ENCODE measurements at regions not wholly inside any gene's neighbourhood (a gene's known extent, or its start where the extent isn't known, plus 50 kb on each side); places are given as distances from the start of the nearest gene placed in this dataset.

- TF ChIP-seq ATF2 (IDR thresholded peaks at IDR 0.05; ENCODE audit: low read length), result no peak
Observed at GRCh38 chr3:22935040-22935439, 268.1 kb upstream of the UBE2E2 start (continued).

All from H1 (cell line).